Adrenal gland (tissue), 9 donors: ENCODE measurements at regions not wholly inside any gene's neighbourhood (a gene's known extent, or its start where the extent isn't known, plus 50 kb on each side); places are given as distances from the start of the nearest gene placed in this dataset.

Experiments used
- DNase-seq, 7 donors: peaks; one replicate each; pipeline ENCODE4 v3.0.0-alpha.2; 2019 to 2020
- H3K27ac ChIP-seq, 5 donors: fragments of 200-600 bp; sonication (generic) in 4 of 5; 1 replicate in 3 of 5; 2 replicates in 2 of 5; pipeline versions ENCODE4 v1.5.1 to v1.8.0; 2016 to 2020; ENCODE audit warnings: mild to moderate bottlenecking in 1 of 5
- H3K27me3 ChIP-seq: fragments of 200-600 bp; 2 replicates; pipeline ENCODE4 v1.8.0; 2021
- H3K36me3 ChIP-seq, 2 donors: fragments of 200-600 bp; replicated peaks in 1 of 2; 1 replicate in 1 of 2; 2 replicates in 1 of 2; pipeline versions ENCODE4 v1.5.1 to v1.8.0; 2018 to 2022
- H3K4me1 ChIP-seq, 2 donors: fragments of 200-600 bp; replicated peaks in 1 of 2; 1 replicate in 1 of 2; 2 replicates in 1 of 2; pipeline versions ENCODE4 v1.5.1 to v1.8.0; 2018 to 2021
- H3K4me3 ChIP-seq, 4 donors: fragments of 200-600 bp; sonication (generic) in 3 of 4; one replicate each; pipeline ENCODE4 v1.5.1; 2016 to 2018
- H3K9me3 ChIP-seq, 3 donors: fragments of 200-600 bp; sonication (generic) in 1 of 3; replicated peaks in 1 of 3; 1 replicate in 2 of 3; 2 replicates in 1 of 3; pipeline versions ENCODE4 v1.5.1 to v1.8.0; 2016 to 2021
- CTCF ChIP-seq, 6 experiments: fragments of 450-650 bp in 4 of 6; fragments of 200-600 bp in 2 of 6; sonication (generic) in 1 of 6; IDR thresholded peaks; 1 replicate in 5 of 6; 2 replicates in 1 of 6; pipeline versions ENCODE4 v1.5.1 to v1.8.0; 2016 to 2021; ENCODE audit warnings: antibody characterized with exemption in 6 of 6, mild to moderate bottlenecking in 2 of 6, moderate library complexity in 1 of 6
- POLR2A ChIP-seq, 2 donors: fragments of 450-650 bp; IDR thresholded peaks; one replicate each; pipeline ENCODE4 v1.6.1; 2017; ENCODE audit warnings: antibody characterized with exemption in 2 of 2, mild to moderate bottlenecking in 2 of 2, moderate library complexity in 1 of 2
- WGBS, 4 donors: extraction: QIAGEN DNeasy Blood & Tissue Kit in 2 of 4; methylation state at CpG; one replicate each; pipeline versions ENCODE4 v1.1.5 to v1.1.7; 2013 to 2017; 5-methylcytosine and 5-hydroxymethylcytosine counted together
- intact Hi-C, 2 donors: fragments of 100-400 bp; cut with DNase I; formaldehyde crosslinking; loops; one replicate each; pipeline versions ENCODE4 v1.14.1 to v1.15.0; 2022 to 2023
- donor health status: healthy with polysubstance abuse.
- donor health status: Bipolar disorder and iron deficiency.
- donor health status: DM: yes; HTN: yes; CAD: no.
- donor health status: DM: no; HTN: no; CAD: no.
- donor health status: DM: no; HTN: no; CAD: no.

GRCh38 chr20:39674842-39675241 lies 712.7 kb downstream of the DHX35 start:
- Histone ChIP-seq H3K9me3 (no peaks in the 10 kb centered on the region), H3K36me3 (no peaks in the 10 kb centered on the region), H3K4me3 (no peak overlapping the region), H3K4me1 (peaks cover 0 to 3% of the 10 kb centered on the region in 2 donors), H3K27ac (no peak overlapping the region), H3K27me3 (no peaks in the 10 kb centered on the region)
- intact Hi-C loops = no loop called here
- TF ChIP-seq CTCF (IDR thresholded peaks at IDR 0.05) = no peak
- no peak for TF ChIP-seq POLR2A (IDR thresholded peaks at IDR 0.05)
- DNase-seq = no peak
- WGBS, 4 donors = 67 to 80% (median 75%) methylated on average over 1 to 2 of the region's 2 CpGs

DNA sequence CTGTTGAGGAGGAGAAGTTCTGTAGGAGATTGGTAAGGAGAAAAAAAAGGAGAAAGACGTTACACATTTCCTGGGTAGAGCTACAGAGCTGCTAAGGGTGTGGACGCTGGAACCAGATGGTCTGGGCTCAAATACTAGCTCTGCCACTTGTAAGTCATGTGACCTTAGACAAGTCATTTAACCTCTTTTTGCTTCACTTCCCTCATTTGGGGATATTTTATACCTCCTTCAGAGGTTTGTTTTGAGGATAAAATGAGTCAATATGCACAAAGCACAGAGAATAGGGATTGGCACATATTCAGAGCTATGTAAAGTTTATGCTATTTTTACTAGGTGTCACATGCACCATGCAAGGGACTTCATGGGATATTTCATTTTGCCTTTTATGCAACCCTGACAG lies 708.8 kb downstream of the DHX35 start:
- H3K4me3 ChIP-seq = no peak overlapping the region
- DNase-seq = no peak
- intact Hi-C loops = no loop called here
- no peak for TF ChIP-seq CTCF (IDR thresholded peaks at IDR 0.05)
- TF ChIP-seq POLR2A (IDR thresholded peaks at IDR 0.05) = no peak
- H3K27me3 ChIP-seq = no peaks in the 10 kb centered on the region
- no peak overlapping the region for H3K27ac ChIP-seq
- H3K4me1 ChIP-seq = peaks cover 0 to 3% of the 10 kb centered on the region in 2 donors
- no peaks in the 10 kb centered on the region for H3K9me3 ChIP-seq
- 62 to 76% (median 67%) methylated on average over 2 of the region's 2 CpGs for WGBS, 4 donors
- H3K36me3 ChIP-seq = no peaks in the 10 kb centered on the region

- Histone ChIP-seq H3K4me3 (no peak overlapping the region), H3K27ac (no peak overlapping the region), H3K4me1 (peaks cover 0 to 3% of the 10 kb centered on the region in 2 donors), H3K27me3 (no peaks in the 10 kb centered on the region), H3K9me3 (no peaks in the 10 kb centered on the region), H3K36me3 (no peaks in the 10 kb centered on the region)
- DNase-seq = no peak
- intact Hi-C loops = loop anchor here in 1 of 2 donors (10.0 kb wide), 1 partner anchor 205 kb away; no protein-coding TSS in a partner anchor
- TF ChIP-seq POLR2A (IDR thresholded peaks at IDR 0.05) (no peak), CTCF (IDR thresholded peaks at IDR 0.05) (no peak)
- 89 to 100% (median 93%) methylated on average over 2 of the region's 2 CpGs for WGBS, 4 donors
Measured at GRCh38 chr20:39669659-39670058, 707.5 kb downstream of the DHX35 start.

GRCh38 chr20:39668038-39668437 lies 705.9 kb downstream of the DHX35 start:
- WGBS, 4 donors = 73 to 82% (median 77%) methylated on average over 3 of the region's 3 CpGs
- intact Hi-C loops = loop anchor here in 1 of 2 donors (10.0 kb wide), 1 partner anchor 207 kb away; no protein-coding TSS in a partner anchor
- Histone ChIP-seq H3K27me3 (no peaks in the 10 kb centered on the region), H3K4me1 (no peaks in the 10 kb centered on the region), H3K9me3 (no peaks in the 10 kb centered on the region), H3K36me3 (no peaks in the 10 kb centered on the region), H3K27ac (no peak overlapping the region), H3K4me3 (no peak overlapping the region)
- no peak for TF ChIP-seq POLR2A (IDR thresholded peaks at IDR 0.05)
- no peak for TF ChIP-seq CTCF (IDR thresholded peaks at IDR 0.05)
- no peak for DNase-seq
